ENCODE measurements at regions not wholly inside any gene's neighbourhood (a gene's known extent, or its start where the extent isn't known, plus 50 kb on each side); places are given as distances from the start of the nearest gene placed in this dataset.

DNA sequence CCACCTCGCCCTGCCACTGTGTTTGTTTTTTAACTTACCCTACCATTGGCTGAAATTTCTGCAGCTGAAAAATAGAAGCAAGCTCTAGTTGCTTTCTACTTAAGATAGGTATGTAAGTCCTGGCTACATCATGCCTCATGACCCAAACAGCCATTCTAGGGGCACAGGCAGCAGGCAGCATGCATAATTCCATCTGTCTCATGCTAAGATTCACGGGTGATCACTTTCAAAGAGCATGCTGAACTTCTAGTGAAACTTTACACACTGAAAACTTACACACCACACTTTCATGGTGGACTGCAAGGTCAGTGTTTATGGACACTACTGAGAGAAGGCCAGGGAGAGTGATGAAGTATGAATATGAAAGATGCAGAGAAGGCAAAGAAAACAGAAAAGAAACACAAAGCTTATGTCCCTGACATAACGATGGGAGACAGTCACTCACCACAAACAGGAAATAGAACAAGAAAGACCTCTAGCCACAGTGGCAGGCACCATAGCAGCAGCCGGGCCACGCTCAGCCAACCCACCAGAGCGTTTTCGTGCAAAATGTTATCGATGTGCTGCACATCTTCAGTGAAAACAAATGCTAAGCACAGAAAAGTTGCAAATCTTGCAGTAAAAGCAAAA, 102.3 kb upstream of the TIAM1 start:
- Histone ChIP-seq H3K4me1 (replicated peaks in 1 of 2; ENCODE audit: control insufficient read depth in 2 of 2, insufficient read depth in 2 of 2, low read length in 2 of 2) (no peaks in the 10 kb centered on the region), H4K20me1 (replicated peaks; ENCODE audit: control insufficient read depth, insufficient read depth, low read length) (no peaks in the 10 kb centered on the region), H3K9me3 (replicated peaks; ENCODE audit: control insufficient read depth, insufficient read depth, low read depth, low read length) (no peaks in the 10 kb centered on the region), H3K27ac (ENCODE audit: extremely low read depth, low read depth, low read length) (no peak overlapping the region), H2AFZ (ENCODE audit: low read depth, low read length) (no peak overlapping the region), H3K4me3 (no peak overlapping the region), H3K9me1 (ENCODE audit: control insufficient read depth, insufficient read depth, low read length) (no peaks in the 10 kb centered on the region), H3K9ac (ENCODE audit: insufficient read depth in 1 of 2, low read depth in 2 of 2, low read length in 2 of 2) (no peak overlapping the region), H3K36me3 (ENCODE audit: control insufficient read depth, insufficient read depth, low read length) (no peaks in the 10 kb centered on the region), H3K79me2 (ENCODE audit: control insufficient read depth, insufficient read depth, low read length) (no peaks in the 10 kb centered on the region), H3K4me2 (ENCODE audit: insufficient read depth, low read length) (no peak overlapping the region), H3K27me3 (ENCODE audit: control insufficient read depth in 2 of 2, insufficient read depth in 2 of 2, low read length in 2 of 2) (peaks cover 0 to 10% of the 10 kb centered on the region in 2 experiments; a peak in 1 of 5 replicates)
- ChIA-PET CTCF (ENCODE audit: low intra/inter-chr PET ratio) (no interaction called here), POLR2A (no interaction called here)
- in situ Hi-C loops (cut with MboI) (no loop called here), intact Hi-C loops (cut with micrococcal nuclease) (no loop called here)
- TF ChIP-seq, protein P1, sequence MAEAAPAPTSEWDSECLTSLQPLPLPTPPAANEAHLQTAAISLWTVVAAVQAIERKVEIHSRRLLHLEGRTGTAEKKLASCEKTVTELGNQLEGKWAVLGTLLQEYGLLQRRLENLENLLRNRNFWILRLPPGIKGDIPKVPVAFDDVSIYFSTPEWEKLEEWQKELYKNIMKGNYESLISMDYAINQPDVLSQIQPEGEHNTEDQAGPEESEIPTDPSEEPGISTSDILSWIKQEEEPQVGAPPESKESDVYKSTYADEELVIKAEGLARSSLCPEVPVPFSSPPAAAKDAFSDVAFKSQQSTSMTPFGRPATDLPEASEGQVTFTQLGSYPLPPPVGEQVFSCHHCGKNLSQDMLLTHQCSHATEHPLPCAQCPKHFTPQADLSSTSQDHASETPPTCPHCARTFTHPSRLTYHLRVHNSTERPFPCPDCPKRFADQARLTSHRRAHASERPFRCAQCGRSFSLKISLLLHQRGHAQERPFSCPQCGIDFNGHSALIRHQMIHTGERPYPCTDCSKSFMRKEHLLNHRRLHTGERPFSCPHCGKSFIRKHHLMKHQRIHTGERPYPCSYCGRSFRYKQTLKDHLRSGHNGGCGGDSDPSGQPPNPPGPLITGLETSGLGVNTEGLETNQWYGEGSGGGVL (CRISPR knock-in tag; IDR thresholded peaks at IDR 0.05) = no peak
- TF ChIP-seq SRSF9 (IDR thresholded peaks at IDR 0.05; ENCODE audit: borderline replicate concordance, low read depth, low read length) = no peak
- WGBS (ENCODE audit: insufficient coverage, low coverage, missing lambda C conversion rate) = under 1% methylated on average over 8 of the region's 8 CpGs
- no peak for FAIRE-seq
- no peak for DNase-seq (ENCODE audit: extremely low read depth in 1 of 4, low spot score in 3 of 4)
- no peak for ATAC-seq
- BruUV-seq (replicated peaks) = no TSS peak

DNA sequence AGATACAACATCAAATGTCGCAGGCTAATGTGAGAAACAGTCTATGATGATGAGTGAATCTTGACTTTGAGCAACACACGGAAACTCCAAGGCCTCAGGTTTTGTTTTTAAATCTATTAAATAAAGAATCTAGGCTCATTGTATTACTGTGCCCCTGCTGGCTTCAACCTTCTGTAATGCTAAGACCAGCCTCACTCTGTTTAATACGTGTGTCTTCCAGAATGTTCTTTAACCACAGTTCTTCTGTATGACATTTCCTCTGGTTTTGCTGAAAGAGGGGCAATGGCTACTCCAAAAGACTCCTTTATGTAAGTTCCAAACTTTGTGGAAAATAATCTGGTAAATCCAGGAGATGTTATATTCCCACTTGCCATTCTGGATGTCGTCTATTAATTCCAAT, 101.1 kb upstream of the TIAM1 start:
- in situ Hi-C loops (cut with MboI) (no loop called here), intact Hi-C loops (cut with micrococcal nuclease) (no loop called here)
- ChIA-PET POLR2A (no interaction called here), CTCF (ENCODE audit: low intra/inter-chr PET ratio) (no interaction called here)
- FAIRE-seq (no peak), ATAC-seq (no peak), DNase-seq (ENCODE audit: extremely low read depth in 1 of 4, low spot score in 3 of 4) (no peak)
- 1% methylated on average over 4 of the region's 4 CpGs for WGBS (ENCODE audit: insufficient coverage, low coverage, missing lambda C conversion rate)
- Histone ChIP-seq H3K4me1 (replicated peaks in 1 of 2; ENCODE audit: control insufficient read depth in 2 of 2, insufficient read depth in 2 of 2, low read length in 2 of 2) (no peaks in the 10 kb centered on the region), H3K36me3 (ENCODE audit: control insufficient read depth, insufficient read depth, low read length) (no peaks in the 10 kb centered on the region), H2AFZ (ENCODE audit: low read depth, low read length) (no peak overlapping the region), H3K4me2 (ENCODE audit: insufficient read depth, low read length) (no peak overlapping the region), H3K9ac (ENCODE audit: insufficient read depth in 1 of 2, low read depth in 2 of 2, low read length in 2 of 2) (no peak overlapping the region), H3K27ac (ENCODE audit: extremely low read depth, low read depth, low read length) (no peak overlapping the region), H3K79me2 (ENCODE audit: control insufficient read depth, insufficient read depth, low read length) (no peaks in the 10 kb centered on the region), H4K20me1 (replicated peaks; ENCODE audit: control insufficient read depth, insufficient read depth, low read length) (no peaks in the 10 kb centered on the region), H3K9me1 (ENCODE audit: control insufficient read depth, insufficient read depth, low read length) (no peaks in the 10 kb centered on the region), H3K4me3 (no peak overlapping the region), H3K9me3 (replicated peaks; ENCODE audit: control insufficient read depth, insufficient read depth, low read depth, low read length) (no peaks in the 10 kb centered on the region), H3K27me3 (ENCODE audit: control insufficient read depth in 2 of 2, insufficient read depth in 2 of 2, low read length in 2 of 2) (peaks cover 0 to 4% of the 10 kb centered on the region in 2 experiments; a peak in 1 of 5 replicates)
- BruUV-seq (replicated peaks) = no TSS peak
- TF ChIP-seq, protein P2, sequence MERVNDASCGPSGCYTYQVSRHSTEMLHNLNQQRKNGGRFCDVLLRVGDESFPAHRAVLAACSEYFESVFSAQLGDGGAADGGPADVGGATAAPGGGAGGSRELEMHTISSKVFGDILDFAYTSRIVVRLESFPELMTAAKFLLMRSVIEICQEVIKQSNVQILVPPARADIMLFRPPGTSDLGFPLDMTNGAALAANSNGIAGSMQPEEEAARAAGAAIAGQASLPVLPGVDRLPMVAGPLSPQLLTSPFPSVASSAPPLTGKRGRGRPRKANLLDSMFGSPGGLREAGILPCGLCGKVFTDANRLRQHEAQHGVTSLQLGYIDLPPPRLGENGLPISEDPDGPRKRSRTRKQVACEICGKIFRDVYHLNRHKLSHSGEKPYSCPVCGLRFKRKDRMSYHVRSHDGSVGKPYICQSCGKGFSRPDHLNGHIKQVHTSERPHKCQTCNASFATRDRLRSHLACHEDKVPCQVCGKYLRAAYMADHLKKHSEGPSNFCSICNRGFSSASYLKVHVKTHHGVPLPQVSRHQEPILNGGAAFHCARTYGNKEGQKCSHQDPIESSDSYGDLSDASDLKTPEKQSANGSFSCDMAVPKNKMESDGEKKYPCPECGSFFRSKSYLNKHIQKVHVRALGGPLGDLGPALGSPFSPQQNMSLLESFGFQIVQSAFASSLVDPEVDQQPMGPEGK (CRISPR knock-in tag; IDR thresholded peaks at IDR 0.05; ENCODE audit: borderline replicate concordance) = no peak
- TF ChIP-seq HDAC2 (IDR thresholded peaks at IDR 0.05) (no peak), MTA1 (IDR thresholded peaks at IDR 0.05; ENCODE audit: borderline replicate concordance) (no peak), PYGO2 (tag; IDR thresholded peaks at IDR 0.05) (no peak), MXI1 (IDR thresholded peaks at IDR 0.05; ENCODE audit: low read depth, low read length) (no peak), PHF21A (IDR thresholded peaks at IDR 0.05; ENCODE audit: borderline replicate concordance, low read depth) (no peak), MAFK (IDR thresholded peaks at IDR 0.05; ENCODE audit: low read length) (no peak), ZKSCAN1 (IDR thresholded peaks at IDR 0.05; ENCODE audit: low read depth, low read length) (no peak)
- TF ChIP-seq, protein P3, sequence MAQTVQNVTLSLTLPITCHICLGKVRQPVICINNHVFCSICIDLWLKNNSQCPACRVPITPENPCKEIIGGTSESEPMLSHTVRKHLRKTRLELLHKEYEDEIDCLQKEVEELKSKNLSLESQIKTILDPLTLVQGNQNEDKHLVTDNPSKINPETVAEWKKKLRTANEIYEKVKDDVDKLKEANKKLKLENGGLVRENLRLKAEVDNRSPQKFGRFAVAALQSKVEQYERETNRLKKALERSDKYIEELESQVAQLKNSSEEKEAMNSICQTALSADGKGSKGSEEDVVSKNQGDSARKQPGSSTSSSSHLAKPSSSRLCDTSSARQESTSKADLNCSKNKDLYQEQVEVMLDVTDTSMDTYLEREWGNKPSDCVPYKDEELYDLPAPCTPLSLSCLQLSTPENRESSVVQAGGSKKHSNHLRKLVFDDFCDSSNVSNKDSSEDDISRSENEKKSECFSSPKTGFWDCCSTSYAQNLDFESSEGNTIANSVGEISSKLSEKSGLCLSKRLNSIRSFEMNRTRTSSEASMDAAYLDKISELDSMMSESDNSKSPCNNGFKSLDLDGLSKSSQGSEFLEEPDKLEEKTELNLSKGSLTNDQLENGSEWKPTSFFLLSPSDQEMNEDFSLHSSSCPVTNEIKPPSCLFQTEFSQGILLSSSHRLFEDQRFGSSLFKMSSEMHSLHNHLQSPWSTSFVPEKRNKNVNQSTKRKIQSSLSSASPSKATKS (CRISPR knock-in tag; IDR thresholded peaks at IDR 0.05) = no peak
